MCF 10A (cell line): ENCODE measurements at regions not wholly inside any gene's neighbourhood (a gene's known extent, or its start where the extent isn't known, plus 50 kb on each side); places are given as distances from the start of the nearest gene placed in this dataset.

ENCODE experiments used
- BruUV-seq: library from RNA; stranded (reverse); fragments of 400-500 nt; replicated peaks from 2 replicates; lab custom pipeline; 2021; lab: Mats Ljungman, UMichigan
- CTCF ChIA-PET: fragments of 300-600 bp; sonication (Branson Sonifier 250); formaldehyde crosslinking; extraction: SDS; loops from one replicate; lab custom pipeline; 2021; ENCODE audit warnings: antibody characterized with exemption, inconsistent platforms; lab: Yijun Ruan, JAX
- POLR2A ChIA-PET: fragments of 300-600, 350-650 bp; sonication (Branson Sonifier 250); formaldehyde crosslinking; extraction: SDS; loops from one replicate; lab custom pipeline; 2020; ENCODE audit warnings: antibody characterized with exemption, inconsistent platforms; lab: Yijun Ruan, JAX
- DNase-seq: peaks from one replicate; pipeline ENCODE4 v3.0.0-alpha.2; 2018; ENCODE audit not compliant: unreplicated experiment
- H3K27ac Mint-ChIP-seq: one replicate; pipeline ENCODE4 v1.8.0; 2022; ENCODE audit warnings: mild to moderate bottlenecking, low read depth, mixed read lengths; ENCODE audit not compliant: unreplicated experiment
- H3K27me3 Mint-ChIP-seq: one replicate; pipeline ENCODE4 v1.8.0; 2022; ENCODE audit warnings: mixed read lengths; ENCODE audit not compliant: insufficient read depth, unreplicated experiment
- H3K36me3 Mint-ChIP-seq: one replicate; pipeline ENCODE4 v1.8.0; 2022; ENCODE audit warnings: mild to moderate bottlenecking, moderate library complexity, mixed read lengths; ENCODE audit not compliant: insufficient read depth, unreplicated experiment
- H3K4me1 Mint-ChIP-seq: one replicate; pipeline ENCODE4 v1.8.0; 2022; ENCODE audit warnings: mixed read lengths; ENCODE audit not compliant: insufficient read depth, unreplicated experiment
- H3K4me3 Mint-ChIP-seq: one replicate; pipeline ENCODE4 v1.8.0; 2022; ENCODE audit warnings: mild to moderate bottlenecking, moderate library complexity, mixed read lengths; ENCODE audit not compliant: unreplicated experiment
- H3K9me3 Mint-ChIP-seq: one replicate; pipeline ENCODE4 v1.8.0; 2022; ENCODE audit warnings: mixed read lengths; ENCODE audit not compliant: unreplicated experiment
- CTCF ChIP-seq: fragments of 200-600 bp; IDR thresholded peaks from one replicate; pipeline ENCODE4 v1.8.0; 2022; ENCODE audit warnings: antibody characterized with exemption, mild to moderate bottlenecking; ENCODE audit not compliant: unreplicated experiment
- intact Hi-C: fragments of 100-400 bp; cut with micrococcal nuclease; formaldehyde crosslinking; loops from 2 replicates; pipeline ENCODE4 v1.14.1; 2022

DNA sequence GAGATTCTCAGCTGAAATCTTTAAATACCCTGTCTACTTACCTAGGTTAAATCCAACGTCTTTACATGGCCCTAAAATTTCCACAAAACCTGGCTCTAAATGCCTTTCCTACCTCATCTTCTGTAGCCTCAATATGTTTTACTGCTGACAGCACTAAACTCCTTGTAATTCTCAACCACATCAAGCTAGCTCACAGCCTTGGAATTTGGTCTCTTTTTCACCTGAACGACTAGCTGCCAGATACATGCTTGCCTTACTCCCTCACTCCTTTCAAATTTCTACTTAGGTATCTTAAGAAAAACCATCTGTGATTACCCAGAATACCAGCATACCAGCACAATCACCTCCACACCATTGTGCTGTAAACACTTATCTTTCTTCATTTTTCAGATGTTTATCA is 635.6 kb upstream of the PCDH10 start:
- no peaks in the 10 kb centered on the region for H3K27me3 Mint-ChIP-seq
- ChIA-PET POLR2A (no interaction called here), CTCF (interaction anchor here (0.6 kb wide), 1 partner anchor 117 kb away, joined by 5 read pairs; no protein-coding TSS in a partner anchor)
- TF ChIP-seq CTCF, result no peak
- no peaks in the 10 kb centered on the region for H3K36me3 Mint-ChIP-seq
- H3K9me3 Mint-ChIP-seq, result no peaks in the 10 kb centered on the region
- DNase-seq, result no peak
- no peaks in the 10 kb centered on the region for H3K4me1 Mint-ChIP-seq
- H3K27ac Mint-ChIP-seq, result no peak overlapping the region
- H3K4me3 Mint-ChIP-seq, result no peak overlapping the region
- BruUV-seq, result no TSS peak
- intact Hi-C loops, result no loop called here

- no peak overlapping the region for H3K27ac Mint-ChIP-seq
- POLR2A ChIA-PET, result interaction anchor here (0.5 to 0.7 kb wide), 2 partner anchors 8 to 136 kb away, joined by 3 read pairs; no protein-coding TSS in a partner anchor
- TF ChIP-seq CTCF, result no peak
Observed at GRCh38 chr4:132526652-132527051, 622.4 kb upstream of the PCDH10 start.

DNA sequence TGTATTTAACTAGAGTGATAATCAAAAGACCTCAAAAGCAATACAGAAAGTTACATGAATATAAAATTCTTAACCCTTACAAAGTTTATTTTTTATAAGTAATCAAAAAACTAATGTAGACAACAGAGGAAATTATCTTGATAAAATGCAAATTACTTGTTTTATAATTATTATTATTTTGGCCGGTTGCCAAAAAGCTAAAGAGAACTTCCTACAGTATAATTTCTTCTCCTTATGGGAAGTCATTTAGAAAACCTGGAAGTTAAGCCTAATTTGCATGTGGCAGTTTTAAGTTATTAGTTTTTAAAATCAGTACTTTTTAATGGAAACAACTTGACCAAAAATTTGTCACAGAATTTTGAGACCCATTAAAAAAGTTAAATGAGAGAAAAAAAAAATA is 621.3 kb upstream of the PCDH10 start:
- H3K36me3 Mint-ChIP-seq, result peaks cover 6% of the 10 kb centered on the region
- ChIA-PET CTCF (interaction anchor here (1.3 kb wide), 1 partner anchor 30 kb away, joined by 5 read pairs; no protein-coding TSS in a partner anchor), POLR2A (no interaction called here)
- no peaks in the 10 kb centered on the region for H3K4me1 Mint-ChIP-seq
- H3K27me3 Mint-ChIP-seq, result no peaks in the 10 kb centered on the region
- H3K9me3 Mint-ChIP-seq, result peaks cover 6% of the 10 kb centered on the region
- no peak for DNase-seq
- H3K27ac Mint-ChIP-seq, result no peak overlapping the region
- no peak for TF ChIP-seq CTCF
- BruUV-seq, result no TSS peak
- intact Hi-C loops, result no loop called here
- no peak overlapping the region for H3K4me3 Mint-ChIP-seq

More at GRCh38 chr4:132526652-132527051, 622.4 kb upstream of the PCDH10 start:
- peaks cover 6% of the 10 kb centered on the region for H3K36me3 Mint-ChIP-seq
- H3K27me3 Mint-ChIP-seq, result no peaks in the 10 kb centered on the region
- no peaks in the 10 kb centered on the region for H3K4me1 Mint-ChIP-seq
- no peak overlapping the region for H3K4me3 Mint-ChIP-seq
- BruUV-seq, result no TSS peak
- peaks cover 6% of the 10 kb centered on the region for H3K9me3 Mint-ChIP-seq
- intact Hi-C loops, result no loop called here
- no peak for DNase-seq
- CTCF ChIA-PET, result interaction anchor here (1.0 kb wide), 1 partner anchor 14 kb away, joined by 5 read pairs; no protein-coding TSS in a partner anchor

DNA sequence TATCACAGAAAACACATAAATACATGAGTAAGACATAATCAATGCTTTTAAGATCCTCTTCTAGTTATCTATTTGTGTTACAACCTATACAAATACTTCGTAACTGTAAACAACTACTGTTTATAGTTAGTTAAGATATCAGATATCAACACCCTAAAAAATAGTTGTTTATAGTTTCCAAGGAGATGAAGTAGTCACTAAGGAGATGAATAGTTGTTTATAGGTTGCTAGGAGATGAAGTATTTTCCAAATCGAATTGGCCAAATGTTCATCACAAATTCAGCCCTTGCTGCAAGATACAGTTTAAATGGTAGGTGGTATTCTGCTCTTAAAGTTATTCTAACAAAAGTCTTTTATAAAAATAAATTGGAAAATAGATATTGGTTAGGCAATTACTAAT is 618.2 kb upstream of the PCDH10 start:
- CTCF ChIA-PET, result interaction anchor here (0.6 kb wide), 1 partner anchor 1825 kb away, joined by 3 read pairs; no protein-coding TSS in a partner anchor
- no TSS peak for BruUV-seq
- intact Hi-C loops, result no loop called here

More for the DNA sequence above, 618.2 kb upstream of the PCDH10 start:
- POLR2A ChIA-PET, result no interaction called here
- Mint-ChIP-seq H3K27ac (no peak overlapping the region), H3K36me3 (no peaks in the 10 kb centered on the region), H3K4me1 (no peaks in the 10 kb centered on the region), H3K9me3 (no peaks in the 10 kb centered on the region), H3K27me3 (no peaks in the 10 kb centered on the region), H3K4me3 (no peak overlapping the region)
- DNase-seq, result no peak
- no peak for TF ChIP-seq CTCF
